Psoas muscle (tissue), 7 donors: ENCODE measurements at regions not wholly inside any gene's neighbourhood (a gene's known extent, or its start where the extent isn't known, plus 50 kb on each side); places are given as distances from the start of the nearest gene placed in this dataset.
"Not testable (repeated sequence)": the region's sequence is repeated elsewhere in the genome, so short reads cannot be mapped to it uniquely, and the experiment has no call there.

Experiments
- ATAC-seq, 4 donors: fragments of 200-7000 bp; cut with Tn5 transposase; one replicate each; pipeline ENCODE4 v1.9.1; 2020; ENCODE audit warnings: moderate library complexity in 3 of 4, mild to moderate bottlenecking in 2 of 4
- DNase-seq, 2 donors: peaks; one replicate each; pipeline ENCODE4 v3.0.0-alpha.2; 2020
- H3K27ac ChIP-seq: fragments of 200-600 bp; one replicate; pipeline ENCODE4 v1.8.0; 2022
- H3K27me3 ChIP-seq, 3 donors: fragments of 200-600 bp in 1 of 3; one replicate each; pipeline versions ENCODE4 v1.6.1 to v1.8.0; 2013 to 2022; ENCODE audit warnings: low read length in 2 of 3, mild to moderate bottlenecking in 2 of 3, moderate library complexity in 1 of 3; ENCODE audit not compliant: insufficient read depth in 3 of 3
- H3K36me3 ChIP-seq, 2 donors: fragments of 200-600 bp in 1 of 2; one replicate each; pipeline versions ENCODE4 v1.6.1 to v1.8.0; 2013 to 2022; ENCODE audit warnings: low read depth in 1 of 2, mild to moderate bottlenecking in 1 of 2, moderate library complexity in 1 of 2; ENCODE audit not compliant: insufficient read depth in 1 of 2
- H3K4me1 ChIP-seq: fragments of 200-600 bp; one replicate; pipeline ENCODE4 v1.8.0; 2022
- H3K4me3 ChIP-seq: fragments of 200-600 bp; one replicate; pipeline ENCODE4 v1.8.0; 2022; ENCODE audit warnings: mild to moderate bottlenecking
- H3K9me3 ChIP-seq: fragments of 200-600 bp; one replicate; pipeline ENCODE4 v1.8.0; 2022
- WGBS, 3 donors: extraction: QIAGEN DNeasy Blood & Tissue Kit; methylation state at CpG; one replicate each; pipeline versions ENCODE4 v1.1.6 to v1.1.7; 2013; 5-methylcytosine and 5-hydroxymethylcytosine counted together
- intact Hi-C, 2 donors: fragments of 100-400 bp; cut with DNase I; formaldehyde crosslinking; loops; one replicate each; pipeline versions ENCODE4 v1.11.0 to v1.14.2; 2022
- TF ChIP-seq, protein P1 (sequence below): fragments of 200-600 bp; IDR thresholded peaks from one replicate; pipeline ENCODE4 v1.8.0; 2022; ENCODE audit warnings: antibody characterized with exemption
- donor health status: healthy with polysubstance abuse.
- donor health status: DM: no; HTN: no; CAD: no; lungs with moderate emphysema.
- donor health status: Bipolar disorder and iron deficiency.
- donor health status: healthy.
- donor health status: DM: yes; HTN: yes; CAD: no.
- donor health status: DM: no; HTN: no; CAD: no.
- donor health status: DM: yes; HTN: yes; CAD: no.

DNA sequence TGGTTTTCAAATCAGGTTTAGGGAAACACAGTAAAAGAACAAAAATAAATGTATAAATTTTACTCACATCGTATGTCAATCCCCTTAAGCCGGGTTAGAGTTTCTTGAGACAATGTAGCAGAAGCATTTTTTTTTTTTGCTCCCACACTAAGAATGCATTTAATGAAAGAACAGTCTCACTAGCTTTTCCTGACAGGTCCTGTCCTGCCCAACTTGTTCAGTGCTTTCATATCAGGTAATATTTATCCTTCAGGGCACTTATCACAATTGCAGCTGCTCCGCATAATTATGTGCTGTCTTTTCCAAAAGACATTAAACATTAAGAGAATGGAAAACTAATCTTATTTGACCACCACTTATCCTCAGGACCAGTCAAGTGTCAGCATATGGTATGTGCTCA, 632.0 kb downstream of the HTR1B start:
- no peak for DNase-seq
- TF ChIP-seq, protein P1, sequence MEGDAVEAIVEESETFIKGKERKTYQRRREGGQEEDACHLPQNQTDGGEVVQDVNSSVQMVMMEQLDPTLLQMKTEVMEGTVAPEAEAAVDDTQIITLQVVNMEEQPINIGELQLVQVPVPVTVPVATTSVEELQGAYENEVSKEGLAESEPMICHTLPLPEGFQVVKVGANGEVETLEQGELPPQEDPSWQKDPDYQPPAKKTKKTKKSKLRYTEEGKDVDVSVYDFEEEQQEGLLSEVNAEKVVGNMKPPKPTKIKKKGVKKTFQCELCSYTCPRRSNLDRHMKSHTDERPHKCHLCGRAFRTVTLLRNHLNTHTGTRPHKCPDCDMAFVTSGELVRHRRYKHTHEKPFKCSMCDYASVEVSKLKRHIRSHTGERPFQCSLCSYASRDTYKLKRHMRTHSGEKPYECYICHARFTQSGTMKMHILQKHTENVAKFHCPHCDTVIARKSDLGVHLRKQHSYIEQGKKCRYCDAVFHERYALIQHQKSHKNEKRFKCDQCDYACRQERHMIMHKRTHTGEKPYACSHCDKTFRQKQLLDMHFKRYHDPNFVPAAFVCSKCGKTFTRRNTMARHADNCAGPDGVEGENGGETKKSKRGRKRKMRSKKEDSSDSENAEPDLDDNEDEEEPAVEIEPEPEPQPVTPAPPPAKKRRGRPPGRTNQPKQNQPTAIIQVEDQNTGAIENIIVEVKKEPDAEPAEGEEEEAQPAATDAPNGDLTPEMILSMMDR, result no peak
- H3K27me3 ChIP-seq, result no peaks in the 10 kb centered on the region
- no peak overlapping the region for H3K4me3 ChIP-seq
- peaks cover 21% of the 10 kb centered on the region for H3K9me3 ChIP-seq
- no peak overlapping the region for H3K27ac ChIP-seq
- no peaks in the 10 kb centered on the region for H3K4me1 ChIP-seq
- intact Hi-C loops, result no loop called here
- WGBS, 3 donors, result 30 to 38% (median 31%) methylated on average over 3 of the region's 3 CpGs
- no peak for ATAC-seq
- H3K36me3 ChIP-seq, result no peaks in the 10 kb centered on the region

DNA sequence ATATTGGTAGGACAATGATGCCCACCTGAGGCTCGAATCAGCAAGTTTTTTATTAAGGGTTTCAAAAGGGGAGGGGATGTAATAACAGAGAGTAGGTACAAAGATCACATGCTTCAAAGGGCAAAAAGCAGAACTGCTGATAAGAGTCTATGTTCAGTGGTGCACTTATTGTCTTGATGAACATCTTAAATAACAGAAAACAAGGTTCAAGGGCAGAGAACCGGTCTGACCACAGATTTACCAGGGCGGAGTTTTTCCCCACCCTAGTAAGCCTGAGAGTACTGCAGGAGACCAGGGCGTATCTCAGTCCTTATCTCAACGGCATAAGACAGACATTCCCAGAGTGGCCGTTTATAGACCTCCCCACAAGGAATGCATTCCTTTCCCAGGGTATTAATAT, 639.7 kb downstream of the HTR1B start:
- H3K27me3 ChIP-seq, H3K27ac ChIP-seq, DNase-seq, intact Hi-C loops, H3K36me3 ChIP-seq, ATAC-seq, H3K4me1 ChIP-seq, H3K4me3 ChIP-seq: not testable (repeated sequence)
- WGBS, 3 donors, result 75 to 82% (median 78%) methylated on average over 6 of the region's 6 CpGs
- H3K9me3 ChIP-seq, result peaks cover 29% of the 10 kb centered on the region

DNA sequence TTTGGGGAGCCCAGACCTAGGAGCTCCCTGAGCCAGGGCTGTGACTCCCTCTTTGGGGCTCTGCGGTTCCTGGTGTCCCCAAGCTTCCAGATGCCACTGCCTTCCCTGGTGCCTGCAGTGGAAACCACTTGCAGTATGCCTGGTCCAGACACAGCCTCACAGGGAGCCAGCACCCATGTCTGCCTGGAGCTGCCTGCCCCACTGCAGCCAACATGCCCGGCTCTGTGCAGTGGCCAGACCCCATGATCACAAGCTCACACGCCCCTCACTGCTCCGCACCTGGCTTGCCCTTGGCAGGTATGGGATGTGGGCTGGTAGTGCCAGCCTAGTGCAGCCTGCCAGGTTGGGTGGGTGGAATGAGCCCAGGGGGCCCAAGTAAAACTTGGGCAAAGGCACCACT, 644.8 kb downstream of the HTR1B start:
- ATAC-seq (no peak), DNase-seq (no peak)
- Histone ChIP-seq H3K4me1 (no peaks in the 10 kb centered on the region), H3K4me3 (no peak overlapping the region), H3K36me3 (no peaks in the 10 kb centered on the region), H3K9me3 (peaks cover 4% of the 10 kb centered on the region), H3K27me3 (no peaks in the 10 kb centered on the region), H3K27ac (no peak overlapping the region)
- TF ChIP-seq, protein P1, result no peak
- intact Hi-C loops, result no loop called here
- WGBS, 3 donors, result 92 to 100% (median 94%) methylated on average over 4 of the region's 4 CpGs

DNA sequence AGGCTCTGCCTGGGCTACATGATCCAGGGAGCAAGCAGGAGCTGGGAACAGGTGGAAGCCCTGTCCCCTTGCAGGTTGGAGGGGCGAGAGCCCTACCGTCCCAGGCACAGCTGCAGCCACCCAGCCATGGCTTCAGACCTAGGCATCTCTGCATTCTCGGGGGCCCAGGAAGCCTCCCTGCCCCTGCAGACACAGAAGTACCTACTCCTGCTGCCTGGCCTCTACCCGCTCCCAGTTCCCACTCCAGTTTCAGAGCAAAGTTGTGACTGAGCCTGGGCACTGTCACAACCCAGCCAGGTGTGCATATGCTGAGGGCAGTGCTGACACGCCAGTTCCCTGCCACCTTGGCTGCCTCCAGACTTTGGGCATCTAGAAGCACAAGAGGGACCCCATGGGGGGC, 645.9 kb downstream of the HTR1B start:
- DNase-seq, result no peak
- Histone ChIP-seq H3K4me3 (no peak overlapping the region), H3K4me1 (no peaks in the 10 kb centered on the region), H3K36me3 (no peaks in the 10 kb centered on the region), H3K27ac (no peak overlapping the region), H3K9me3 (no peaks in the 10 kb centered on the region), H3K27me3 (no peaks in the 10 kb centered on the region)
- intact Hi-C loops, result no loop called here
- TF ChIP-seq, protein P1, result no peak
- WGBS, 3 donors, result 79 to 90% (median 85%) methylated on average over 5 of the region's 5 CpGs
- no peak for ATAC-seq

DNA sequence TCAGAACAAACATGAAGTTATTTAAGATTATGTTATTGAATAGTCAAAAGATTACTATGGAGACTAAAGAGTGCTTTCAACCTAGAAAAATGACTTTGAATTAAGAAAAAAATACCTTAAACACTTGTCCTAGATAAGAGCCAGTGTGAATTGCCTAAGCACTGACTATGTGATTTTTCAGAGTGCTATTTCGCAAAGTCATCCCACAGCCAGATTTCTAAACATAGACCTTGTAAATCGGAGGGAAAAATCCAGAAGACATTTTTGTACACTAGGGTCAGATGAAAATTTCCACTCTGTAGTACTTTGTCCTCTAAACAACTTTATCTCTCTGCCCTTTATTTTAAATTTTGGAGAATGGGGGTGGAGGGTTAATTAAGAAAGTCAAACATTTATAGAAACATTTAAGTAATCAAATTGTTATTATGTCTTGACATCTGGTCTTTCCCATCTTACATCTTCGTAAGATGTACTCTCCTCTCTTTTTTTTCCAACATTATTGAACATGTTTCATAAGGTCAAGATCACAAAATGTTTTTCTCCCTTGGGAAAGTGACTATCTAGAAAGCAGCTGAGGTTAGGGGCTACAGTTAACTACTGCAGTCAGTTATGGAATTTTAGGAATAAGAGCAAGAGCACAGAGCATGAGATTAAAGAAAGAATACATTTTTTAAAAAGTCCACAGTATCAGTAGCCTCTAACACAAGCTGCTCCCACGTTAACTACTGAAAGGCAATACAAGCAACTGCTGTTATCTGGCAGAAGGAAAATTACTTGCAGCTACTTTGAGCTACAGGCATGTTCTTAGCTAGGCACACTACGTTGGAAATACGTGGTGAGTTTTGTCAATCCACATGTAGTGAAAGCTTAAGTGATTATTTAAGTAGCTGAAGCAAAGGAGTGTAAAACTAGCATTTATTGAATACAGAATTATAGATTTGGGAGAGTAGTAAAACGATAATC, 648.5 kb downstream of the HTR1B start:
- no peaks in the 10 kb centered on the region for H3K27me3 ChIP-seq
- intact Hi-C loops, result no loop called here
- DNase-seq (no peak), ATAC-seq (no peak)
- no peaks in the 10 kb centered on the region for H3K36me3 ChIP-seq
- WGBS, 3 donors, result 23 to 31% (median 24%) methylated on average over 7 of the region's 7 CpGs
- no peaks in the 10 kb centered on the region for H3K4me1 ChIP-seq
- H3K27ac ChIP-seq, result no peak overlapping the region
- no peaks in the 10 kb centered on the region for H3K9me3 ChIP-seq
- no peak overlapping the region for H3K4me3 ChIP-seq
- TF ChIP-seq, protein P1, result no peak
